IMR-90 (cell line): ENCODE measurements at regions not wholly inside any gene's neighbourhood (a gene's known extent, or its start where the extent isn't known, plus 50 kb on each side); places are given as distances from the start of the nearest gene placed in this dataset.

ENCODE experiments used
- ATAC-seq: fragments of 200-7000 bp; cut with Tn5 transposase; 2 replicates; pipeline ENCODE4 v1.9.1; 2020; ENCODE audit warnings: low read depth, mild to moderate bottlenecking, moderate library complexity
- BruUV-seq: library from RNA; stranded (reverse); fragments of 400-500 nt; replicated peaks from 2 replicates; lab custom pipeline; 2021; lab: Mats Ljungman, UMichigan
- CTCF ChIA-PET: fragments of 300-600 bp; formaldehyde crosslinking; extraction: SDS; loops from one replicate; lab custom pipeline; 2021; ENCODE audit warnings: antibody characterized with exemption; lab: Yijun Ruan, JAX
- POLR2A ChIA-PET: fragments of 300-600 bp; sonication (Branson Sonifier 250); formaldehyde crosslinking; loops from one replicate; lab custom pipeline; 2022; ENCODE audit warnings: antibody characterized with exemption; ENCODE audit not compliant: unreplicated experiment; lab: Charles Lee
- DNase-seq: peaks from one replicate; pipeline ENCODE4 v3.0.0; 2013
- H2AFZ ChIP-seq: replicated peaks from 2 replicates; pipeline ENCODE3; 2013; ENCODE audit warnings: low read length, mild to moderate bottlenecking; ENCODE audit not compliant: poor library complexity
- H2AK5ac ChIP-seq: 2 replicates; pipeline ENCODE4 v1.6.1; 2013; ENCODE audit warnings: low read depth, low read length, inconsistent platforms
- H2AK9ac ChIP-seq: replicated peaks from 2 replicates; pipeline ENCODE3; 2013; ENCODE audit warnings: mild to moderate bottlenecking, low read depth, low read length, moderate library complexity; ENCODE audit not compliant: poor library complexity
- H2BK120ac ChIP-seq: 2 replicates; pipeline ENCODE4 v1.6.1; 2013; ENCODE audit warnings: low read depth, low read length, inconsistent platforms
- H2BK15ac ChIP-seq: 3 replicates; pipeline ENCODE4 v1.6.1; 2013; ENCODE audit warnings: low read depth, low read length, inconsistent platforms
- H2BK20ac ChIP-seq: 2 replicates; pipeline ENCODE4 v1.6.1; 2013; ENCODE audit warnings: low read depth, mild to moderate bottlenecking, inconsistent platforms, low read length, moderate library complexity
- H2BK5ac ChIP-seq: 2 replicates; pipeline ENCODE4 v1.6.1; 2013; ENCODE audit warnings: mild to moderate bottlenecking, low read depth, low read length, inconsistent platforms; ENCODE audit not compliant: poor library complexity, severe bottlenecking
- H3K14ac ChIP-seq: replicated peaks from 2 replicates; pipeline ENCODE4 v1.6.1; 2013; ENCODE audit warnings: low read depth, low read length, inconsistent platforms
- H3K18ac ChIP-seq: 2 replicates; pipeline ENCODE4 v1.6.1; 2013; ENCODE audit warnings: low read depth, low read length, control low read depth
- H3K23ac ChIP-seq: 2 replicates; pipeline ENCODE4 v1.6.1; 2013; ENCODE audit warnings: low read depth, low read length, inconsistent platforms
- H3K27ac ChIP-seq: 2 replicates; pipeline ENCODE4 v1.5.1; 2013; ENCODE audit warnings: mild to moderate bottlenecking, control low read depth, low read length; ENCODE audit not compliant: insufficient read depth
- H3K27me3 ChIP-seq: 2 replicates; pipeline ENCODE4 v1.6.1; 2013; ENCODE audit warnings: low read length; ENCODE audit not compliant: control insufficient read depth, insufficient read depth
- H3K36me3 ChIP-seq: 2 replicates; pipeline ENCODE4 v1.6.1; 2013; ENCODE audit warnings: low read length, mixed read lengths; ENCODE audit not compliant: control insufficient read depth, insufficient read depth
- H3K4ac ChIP-seq: 2 replicates; pipeline ENCODE4 v1.6.1; 2013; ENCODE audit warnings: low read depth, low read length, inconsistent platforms
- H3K4me1 ChIP-seq: 2 replicates; pipeline ENCODE4 v1.6.1; 2013; ENCODE audit warnings: low read length, mixed read lengths; ENCODE audit not compliant: control insufficient read depth, insufficient read depth
- H3K4me2 ChIP-seq: 2 replicates; pipeline ENCODE4 v1.6.1; 2013; ENCODE audit warnings: low read depth, mild to moderate bottlenecking, control low read depth, low read length, moderate library complexity
- H3K4me3 ChIP-seq: 2 replicates; pipeline ENCODE4 v1.5.1; 2013; ENCODE audit warnings: low read depth, mild to moderate bottlenecking, control low read depth, low read length, moderate library complexity; ENCODE audit not compliant: insufficient read depth
- H3K56ac ChIP-seq: 2 replicates; pipeline ENCODE4 v1.6.1; 2013; ENCODE audit warnings: low read length, inconsistent platforms; ENCODE audit not compliant: insufficient read depth; ENCODE audit errors: extremely low read depth
- H3K79me1 ChIP-seq, 2 experiments: 2 replicates each; pipeline ENCODE4 v1.6.1; 2013; ENCODE audit warnings: low read length in 2 of 2, inconsistent platforms in 1 of 2, low read depth in 1 of 2
- H3K9ac ChIP-seq: 2 replicates; pipeline ENCODE4 v1.6.1; 2013; ENCODE audit warnings: low read depth, low read length, control low read depth
- H3K9me1 ChIP-seq: 2 replicates; pipeline ENCODE4 v1.6.1; 2013; ENCODE audit warnings: low read length, inconsistent platforms; ENCODE audit not compliant: insufficient read depth
- H3K9me3 ChIP-seq: 2 replicates; pipeline ENCODE4 v1.6.1; 2013; ENCODE audit warnings: low read length; ENCODE audit not compliant: control insufficient read depth, insufficient read depth
- H4K20me1 ChIP-seq: 2 replicates; pipeline ENCODE4 v1.6.1; 2013; ENCODE audit warnings: low read length, inconsistent platforms; ENCODE audit not compliant: insufficient read depth
- H4K5ac ChIP-seq: 2 replicates; pipeline ENCODE4 v1.6.1; 2013; ENCODE audit warnings: mild to moderate bottlenecking, low read depth, low read length, control low read depth
- H4K8ac ChIP-seq, 2 experiments: 2 replicates each; pipeline ENCODE4 v1.6.1; 2013; ENCODE audit warnings: low read depth in 2 of 2, low read length in 2 of 2, control low read depth in 1 of 2, inconsistent platforms in 1 of 2
- H4K91ac ChIP-seq: 2 replicates; pipeline ENCODE4 v1.6.1; 2013; ENCODE audit warnings: low read depth, low read length, inconsistent platforms; ENCODE audit not compliant: insufficient read depth
- BHLHE40 ChIP-seq: fragments of 150-350 bp; IDR thresholded peaks from 2 replicates; pipeline ENCODE4 v1.6.1; 2016; ENCODE audit warnings: mild to moderate bottlenecking, low read depth, low read length
- CEBPB ChIP-seq: IDR thresholded peaks from 2 replicates; pipeline ENCODE4 v1.6.1; 2012; ENCODE audit warnings: low read depth, low read length, improper control_type of control experiment
- CHD1 ChIP-seq: IDR thresholded peaks from 2 replicates; pipeline ENCODE4 v1.6.1; 2012; ENCODE audit warnings: low read depth, low read length, improper control_type of control experiment
- CTCF ChIP-seq: conservative IDR thresholded peaks from 2 replicates; pipeline ENCODE4 v1.5.1; 2012; ENCODE audit warnings: mild to moderate bottlenecking, low read depth, low read length, improper control_type of control experiment
- ELK1 ChIP-seq: fragments of 150-350 bp; IDR thresholded peaks from 2 replicates; pipeline ENCODE4 v1.6.1; 2016; ENCODE audit warnings: low read depth, mild to moderate bottlenecking, low read length, moderate library complexity, borderline replicate concordance
- FOS ChIP-seq: fragments of 150-350 bp; IDR thresholded peaks from 2 replicates; pipeline ENCODE4 v1.6.1; 2016; ENCODE audit warnings: low read depth, low read length
- MAFK ChIP-seq: IDR thresholded peaks from 2 replicates; pipeline ENCODE4 v1.6.1; 2012; ENCODE audit warnings: low read depth, low read length, improper control_type of control experiment
- NFE2L2 ChIP-seq: fragments of 150-350 bp; IDR thresholded peaks from 2 replicates; pipeline ENCODE4 v1.6.1; 2016; ENCODE audit warnings: low read depth, mild to moderate bottlenecking, low read length
- POLR2A ChIP-seq: IDR thresholded peaks from 2 replicates; pipeline ENCODE4 v1.6.1; 2012; ENCODE audit warnings: mild to moderate bottlenecking, low read depth, low read length
- RAD21 ChIP-seq: IDR thresholded peaks from 2 replicates; pipeline ENCODE4 v1.6.1; 2012; ENCODE audit warnings: low read length, improper control_type of control experiment
- RCOR1 ChIP-seq: IDR thresholded peaks from 2 replicates; pipeline ENCODE4 v1.6.1; 2012; ENCODE audit warnings: mild to moderate bottlenecking, low read length, improper control_type of control experiment; ENCODE audit not compliant: insufficient replicate concordance
- SMC3 ChIP-seq: fragments of 150-350 bp; IDR thresholded peaks from 2 replicates; pipeline ENCODE4 v1.6.1; 2016; ENCODE audit warnings: low read depth, mild to moderate bottlenecking, antibody characterized with exemption, low read length, moderate library complexity
- WGBS, 2 experiments: methylation state at CpG; one replicate each; pipeline versions ENCODE4 v1.1.5 to v1.1.7; 2013; ENCODE audit warnings: missing lambda C conversion rate in 2 of 2; ENCODE audit not compliant: insufficient read length in 1 of 2; ENCODE audit errors: extremely low coverage in 2 of 2; 5-methylcytosine and 5-hydroxymethylcytosine counted together
- dilution Hi-C: fragments of 300-500 bp; cut with HindIII; formaldehyde crosslinking; loops from one replicate; pipeline ENCODE4 v1.14.3; 2018; ENCODE audit warnings: low sequenced_read_pairs; ENCODE audit not compliant: unreplicated experiment
- in situ Hi-C: fragments of 300-500 bp; cut with MboI; formaldehyde crosslinking; loops from 3 replicates; pipeline ENCODE4 v1.14.3; 2019; ENCODE audit warnings: low sequenced_read_pairs, inconsistent platforms, mixed read lengths
- intact Hi-C: fragments of 100-400 bp; cut with micrococcal nuclease; formaldehyde crosslinking; loops from 2 replicates; pipeline ENCODE4 v1.10.0; 2022

- no peak overlapping the region for H4K5ac ChIP-seq
- no peak overlapping the region for H3K9ac ChIP-seq
- no peaks in the 10 kb centered on the region for H3K9me1 ChIP-seq
- H2BK120ac ChIP-seq = no peak overlapping the region
- H3K36me3 ChIP-seq = no peaks in the 10 kb centered on the region
- H3K18ac ChIP-seq = no peak overlapping the region
- ATAC-seq (peak; percentile 93), DNase-seq (peak; percentile 19)
- no peaks in the 10 kb centered on the region for H3K4me1 ChIP-seq
- H3K4me2 ChIP-seq = peak overlapping the region; percentile 93
- H3K27me3 ChIP-seq = peaks cover 4% of the 10 kb centered on the region; the same call in 1 of the 2 replicates
- no peak overlapping the region for H2BK5ac ChIP-seq
- ChIA-PET CTCF (no interaction called here), POLR2A (interaction anchor here (0.7 kb wide), 1 partner anchor 162 kb away, joined by 7 read pairs; no protein-coding TSS in a partner anchor)
- no peak overlapping the region for H2AK5ac ChIP-seq
- no peak overlapping the region for H2AK9ac ChIP-seq
- dilution Hi-C loops (no loop called here), in situ Hi-C loops (no loop called here), intact Hi-C loops (no loop called here)
- H3K27ac ChIP-seq = no peak overlapping the region
- H4K8ac ChIP-seq = no peak overlapping the region
- no peak overlapping the region for H2BK15ac ChIP-seq
- H3K23ac ChIP-seq = no peak overlapping the region
- no peak overlapping the region for H2BK20ac ChIP-seq
- H3K4me3 ChIP-seq = peak overlapping the region; percentile 56
- H4K20me1 ChIP-seq = no peaks in the 10 kb centered on the region
- H4K91ac ChIP-seq = no peak overlapping the region
- H3K4ac ChIP-seq = no peak overlapping the region
- H3K14ac ChIP-seq = no peak overlapping the region
- no peaks in the 10 kb centered on the region for H3K9me3 ChIP-seq
- no peak overlapping the region for H3K56ac ChIP-seq
- H2AFZ ChIP-seq = peak overlapping the region; percentile 94
- BruUV-seq = no TSS peak
- H3K79me1 ChIP-seq = no peaks in the 10 kb centered on the region
- TF ChIP-seq ELK1 (no peak), SMC3 (no peak), FOS (no peak), CHD1 (no peak), POLR2A (no peak), CEBPB (no peak), CTCF (no peak), RCOR1 (no peak), BHLHE40 (no peak), NFE2L2 (no peak), RAD21 (no peak), MAFK (no peak)
- WGBS, 2 experiments = 2% methylated on average over 23 of the region's 64 CpGs; no CpG with 5 or more reads in 1 of the 2 experiments
Measured at GRCh38 chr7:65251851-65252620, 121.6 kb upstream of the ZNF92 start.
